Dermis blood vessel endothelial cell (primary cell): ENCODE measurements at regions not wholly inside any gene's neighbourhood (a gene's known extent, or its start where the extent isn't known, plus 50 kb on each side); places are given as distances from the start of the nearest gene placed in this dataset.

ENCODE experiments used
- DNase-seq: peaks from one replicate; pipeline ENCODE4 v3.0.0; 2010

DNA sequence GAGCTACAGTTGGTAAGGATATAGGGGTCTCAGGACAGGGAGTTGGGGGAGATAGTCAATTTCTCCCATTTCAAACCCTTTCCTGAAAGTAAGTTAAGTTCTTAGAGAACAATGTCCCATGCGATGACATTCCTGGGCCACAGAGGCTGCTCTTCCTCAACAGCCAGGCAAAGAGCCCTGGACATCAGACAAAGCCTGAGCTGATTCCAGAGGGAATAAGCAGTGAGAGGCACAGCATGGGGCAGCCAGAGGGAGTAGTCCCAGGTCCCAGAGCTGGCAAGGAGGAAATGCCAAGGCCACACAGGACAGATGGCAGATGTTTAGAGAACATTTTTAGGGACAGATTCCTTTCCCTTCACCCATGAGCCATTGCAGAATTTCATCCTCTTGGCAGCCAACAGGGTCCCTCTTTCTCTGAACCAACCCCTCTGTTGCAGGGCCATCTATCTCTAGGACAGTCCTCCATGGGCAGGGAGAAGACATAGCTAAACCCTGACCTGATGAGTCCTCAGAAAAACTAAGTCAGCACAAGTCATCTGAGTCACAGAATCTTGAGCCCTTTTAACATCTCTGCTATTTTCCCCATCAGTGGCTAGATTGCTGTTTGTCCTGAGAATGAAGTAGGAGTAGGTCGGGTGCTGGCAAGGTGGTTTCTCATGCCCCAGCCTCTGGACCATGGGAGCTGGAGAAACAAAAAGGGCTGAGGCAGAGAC lies 60.3 kb upstream of the CALM2 start:
- no peak for DNase-seq

GRCh38 chr2:47235132-47235531 lies 58.8 kb upstream of the CALM2 start:
- DNase-seq: no peak

DNA sequence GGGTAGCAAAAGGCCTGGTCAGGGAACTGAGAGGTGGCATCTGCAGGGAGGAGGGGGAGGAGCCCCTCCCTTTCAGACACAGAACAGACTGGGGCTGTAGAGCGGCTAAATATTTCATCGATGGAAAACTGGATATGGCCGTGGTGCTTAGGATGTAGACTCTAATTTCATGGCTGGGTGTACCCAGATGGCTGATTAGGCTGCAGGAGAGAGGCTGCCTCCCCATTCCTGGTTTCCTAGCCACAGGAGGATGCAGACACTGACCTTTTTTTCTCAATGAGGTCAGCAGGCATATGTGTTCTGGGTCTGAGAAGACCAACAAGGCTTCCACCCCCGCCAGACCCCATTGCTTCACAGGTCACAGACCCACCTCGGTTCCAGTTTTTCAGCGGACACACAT lies 58.1 kb upstream of the CALM2 start:
- no peak for DNase-seq

GRCh38 chr2:47232738-47233415 lies 56.6 kb upstream of the CALM2 start:
- peak; percentile 72 for DNase-seq

DNA sequence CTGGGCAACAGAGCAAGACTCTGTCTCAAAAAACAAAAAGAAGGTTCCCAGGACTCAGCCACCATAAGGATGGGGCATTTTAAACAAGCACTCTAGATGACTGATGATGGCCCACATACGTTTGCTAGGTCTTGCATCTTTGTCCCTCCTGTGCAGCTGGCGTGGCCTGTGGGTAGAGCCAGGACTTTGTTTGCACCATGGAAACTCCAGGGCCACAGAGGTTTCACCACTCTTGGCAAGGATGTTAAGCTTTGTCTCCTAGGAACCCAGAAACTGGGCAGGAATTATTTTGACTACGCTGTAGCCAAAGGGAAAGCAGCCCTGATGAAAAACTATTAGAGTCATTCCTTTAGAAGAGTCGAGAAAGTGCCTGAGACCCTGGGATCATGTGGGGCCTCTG lies 54.1 kb upstream of the CALM2 start:
- peak; percentile 38 for DNase-seq

DNA sequence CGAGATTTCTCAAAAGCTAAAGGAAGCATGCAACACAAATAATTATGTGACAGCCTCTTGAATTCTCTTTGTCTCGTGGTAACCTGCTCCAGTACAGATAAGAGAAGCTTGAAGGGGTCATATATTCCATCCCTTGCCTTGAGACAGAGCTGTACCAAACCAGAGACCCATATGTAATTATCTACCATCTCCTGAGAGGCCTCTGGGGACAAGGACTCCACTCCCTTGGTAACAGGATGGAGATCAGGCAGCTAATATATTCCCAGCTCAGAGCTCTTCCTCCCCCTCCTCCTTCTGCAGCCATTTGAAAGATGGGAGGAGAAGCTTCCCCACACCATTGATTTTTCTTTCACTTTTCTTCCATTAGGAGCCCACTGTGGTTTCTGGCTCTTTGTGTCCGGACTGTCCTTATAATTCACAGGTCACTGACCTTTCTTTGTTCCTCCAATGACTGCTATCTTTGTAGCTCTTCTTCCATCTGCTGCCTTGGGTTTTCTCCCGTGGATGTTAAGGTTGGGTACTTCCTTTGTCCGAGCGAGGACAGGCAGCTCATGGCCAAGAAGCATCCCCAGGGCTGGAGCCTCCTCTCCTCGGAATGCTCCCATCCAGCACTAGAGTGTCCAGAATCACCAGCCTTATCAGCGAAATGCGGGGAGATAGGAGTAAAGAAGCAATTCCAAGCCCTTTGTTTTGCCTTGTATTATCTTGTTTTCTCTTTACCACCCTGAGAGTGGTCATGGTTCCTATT lies 51.4 kb upstream of the CALM2 start:
- no peak for DNase-seq

DNA sequence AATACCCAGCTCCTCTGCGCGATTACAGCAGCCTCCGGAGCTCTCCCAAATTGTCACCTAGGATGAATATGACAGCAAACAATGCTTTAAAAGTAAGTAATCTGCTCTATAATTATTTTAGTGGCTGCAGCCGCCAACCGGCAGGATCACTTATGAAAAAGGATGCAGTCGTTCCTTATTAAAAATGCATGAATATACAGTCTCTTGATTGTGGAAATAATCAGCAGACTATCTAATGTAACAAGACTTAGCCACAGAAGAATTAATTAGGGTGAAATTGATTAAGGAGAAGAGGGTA lies 50.6 kb upstream of the CALM2 start:
- DNase-seq: no peak

- DNase-seq: no peak
Measured at GRCh38 chr2:47226132-47226922, 50.0 kb upstream of the CALM2 start.
